Neural cell (in vitro differentiated cells): ENCODE measurements at regions not wholly inside any gene's neighbourhood (a gene's known extent, or its start where the extent isn't known, plus 50 kb on each side); places are given as distances from the start of the nearest gene placed in this dataset.

Experiments
- EZH2 ChIP-seq: fragments of 200-600, 300-800 bp; shearing (Covaris generic), sonication (generic); IDR thresholded peaks from 2 replicates; pipeline ENCODE4 v1.6.1; 2014; ENCODE audit warnings: antibody characterized with exemption, low read length, borderline replicate concordance, mild to moderate bottlenecking; ENCODE audit not compliant: insufficient read depth, poor library complexity, severe bottlenecking
- MXI1 ChIP-seq: fragments of 450-650 bp; conservative IDR thresholded peaks from 2 replicates; pipeline ENCODE4 v1.6.1; 2014; ENCODE audit warnings: antibody characterized with exemption, mild to moderate bottlenecking; ENCODE audit not compliant: poor library complexity, severe bottlenecking
- TF ChIP-seq, protein P1 (sequence below): fragments of 450-650 bp; IDR thresholded peaks from 2 replicates; pipeline ENCODE4 v1.5.1; 2014; ENCODE audit warnings: antibody characterized with exemption, mild to moderate bottlenecking, moderate library complexity; ENCODE audit not compliant: poor library complexity, severe bottlenecking

DNA sequence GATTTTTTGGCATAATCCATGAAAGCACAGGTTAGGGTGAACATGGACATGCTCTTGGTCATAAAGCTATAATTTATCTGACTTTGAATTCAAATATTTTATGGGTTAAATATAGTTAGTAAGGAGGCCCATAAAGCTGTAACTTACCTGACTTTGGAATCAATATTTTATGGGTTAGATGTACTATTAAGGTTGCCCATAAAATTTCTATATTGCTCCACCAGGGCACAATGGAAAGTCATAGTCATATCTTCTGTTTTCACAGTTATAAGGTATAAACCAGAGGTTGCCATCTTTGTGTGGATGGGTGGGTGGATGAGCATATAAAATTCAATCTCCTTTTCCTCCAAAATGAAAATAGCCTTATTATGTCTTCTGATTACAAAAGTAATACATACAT is 120.5 kb upstream of the ADAMTSL1 start:
- TF ChIP-seq, protein P1, sequence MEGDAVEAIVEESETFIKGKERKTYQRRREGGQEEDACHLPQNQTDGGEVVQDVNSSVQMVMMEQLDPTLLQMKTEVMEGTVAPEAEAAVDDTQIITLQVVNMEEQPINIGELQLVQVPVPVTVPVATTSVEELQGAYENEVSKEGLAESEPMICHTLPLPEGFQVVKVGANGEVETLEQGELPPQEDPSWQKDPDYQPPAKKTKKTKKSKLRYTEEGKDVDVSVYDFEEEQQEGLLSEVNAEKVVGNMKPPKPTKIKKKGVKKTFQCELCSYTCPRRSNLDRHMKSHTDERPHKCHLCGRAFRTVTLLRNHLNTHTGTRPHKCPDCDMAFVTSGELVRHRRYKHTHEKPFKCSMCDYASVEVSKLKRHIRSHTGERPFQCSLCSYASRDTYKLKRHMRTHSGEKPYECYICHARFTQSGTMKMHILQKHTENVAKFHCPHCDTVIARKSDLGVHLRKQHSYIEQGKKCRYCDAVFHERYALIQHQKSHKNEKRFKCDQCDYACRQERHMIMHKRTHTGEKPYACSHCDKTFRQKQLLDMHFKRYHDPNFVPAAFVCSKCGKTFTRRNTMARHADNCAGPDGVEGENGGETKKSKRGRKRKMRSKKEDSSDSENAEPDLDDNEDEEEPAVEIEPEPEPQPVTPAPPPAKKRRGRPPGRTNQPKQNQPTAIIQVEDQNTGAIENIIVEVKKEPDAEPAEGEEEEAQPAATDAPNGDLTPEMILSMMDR: no peak
- TF ChIP-seq EZH2 (no peak), MXI1 (no peak)
